Upper lobe of left lung (tissue), 4 donors: ENCODE measurements at regions not wholly inside any gene's neighbourhood (a gene's known extent, or its start where the extent isn't known, plus 50 kb on each side); places are given as distances from the start of the nearest gene placed in this dataset.

ENCODE experiments used
- CTCF ChIP-seq, 6 experiments: fragments of 450-650 bp in 4 of 6; fragments of 200-600 bp in 2 of 6; sonication (generic) in 2 of 6; IDR thresholded peaks; one replicate each; pipeline ENCODE4 v1.5.1; 2016 to 2019; ENCODE audit warnings: antibody characterized with exemption in 6 of 6
- EP300 ChIP-seq, 4 donors: sonication (generic); formaldehyde crosslinking; IDR thresholded peaks; one replicate each; pipeline ENCODE4 v1.5.1; 2017; ENCODE audit warnings: antibody characterized with exemption in 4 of 4, control low read depth in 2 of 4
- POLR2A ChIP-seq, 4 donors: fragments of 450-650 bp; IDR thresholded peaks; one replicate each; pipeline ENCODE4 v1.5.1; 2016 to 2017; ENCODE audit warnings: antibody characterized with exemption in 4 of 4, mild to moderate bottlenecking in 2 of 4

- TF ChIP-seq CTCF (IDR thresholded peaks at IDR 0.05) = no peak
- no peak for TF ChIP-seq POLR2A (IDR thresholded peaks at IDR 0.05)
- no peak for TF ChIP-seq EP300 (IDR thresholded peaks at IDR 0.05)
These were observed 654.4 kb downstream of the IQCM start for GRCh38 chr4:149161247-149161646.
